ENCODE measurements at regions not wholly inside any gene's neighbourhood (a gene's known extent, or its start where the extent isn't known, plus 50 kb on each side); places are given as distances from the start of the nearest gene placed in this dataset.
A peak's percentile ranks its signal among the peaks of the same experiment; 100 is the strongest.

DNA sequence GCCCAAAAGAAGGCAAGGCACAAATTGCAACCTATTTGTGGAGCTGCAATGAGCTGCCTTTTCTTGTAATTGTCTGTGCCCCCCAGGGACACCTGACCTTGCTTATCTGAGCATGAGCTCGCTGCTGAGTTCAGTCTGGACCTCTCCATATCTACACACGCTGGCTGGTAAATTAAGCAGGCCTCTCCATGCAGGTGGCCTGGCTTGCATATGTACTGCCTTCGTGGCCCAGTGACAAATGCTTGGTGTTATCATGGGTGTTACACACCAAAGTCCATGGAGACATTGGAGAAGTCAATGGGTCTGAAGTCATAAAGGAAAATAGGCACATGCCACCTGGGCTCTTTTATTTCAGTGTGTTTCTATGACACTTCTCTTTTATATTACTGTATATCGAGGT lies 121.2 kb downstream of the IRS1 start:
- Histone ChIP-seq H3K4me3 (ENCODE audit: low read depth, low read length) (no peak overlapping the region), H3K36me3 (ENCODE audit: control insufficient read depth in 2 of 2, insufficient read depth in 1 of 2, low read length in 2 of 2) (no peaks in the 10 kb centered on the region), H3K4me1 (ENCODE audit: control insufficient read depth, insufficient read depth, low read length) (peaks cover 9% of the 10 kb centered on the region), H3K27ac (ENCODE audit: extremely low read depth, low read depth, low read length) (no peak overlapping the region), H3K9me3 (ENCODE audit: control insufficient read depth, insufficient read depth, low read depth, low read length) (no peaks in the 10 kb centered on the region)
- CTCF ChIA-PET, result no interaction called here
- POLR2A ChIA-PET, result no interaction called here
- TF ChIP-seq TRIM28 (IDR thresholded peaks at IDR 0.05; ENCODE audit: borderline replicate concordance, low read length), result peak; percentile 25; the same call in 1 of the 2 replicates
- TF ChIP-seq INSM2 (tag by site-specific recombination; IDR thresholded peaks at IDR 0.05), result no peak
- TF ChIP-seq ZNF155 (tag by site-specific recombination; IDR thresholded peaks at IDR 0.05), result no peak
- no peak for TF ChIP-seq SP7 (tag by site-specific recombination; IDR thresholded peaks at IDR 0.05)
- no peak for TF ChIP-seq HIC1 (tag by site-specific recombination; IDR thresholded peaks at IDR 0.05)
- TF ChIP-seq ZIC2 (tag by site-specific recombination; IDR thresholded peaks at IDR 0.05), result peak; percentile 39

DNA sequence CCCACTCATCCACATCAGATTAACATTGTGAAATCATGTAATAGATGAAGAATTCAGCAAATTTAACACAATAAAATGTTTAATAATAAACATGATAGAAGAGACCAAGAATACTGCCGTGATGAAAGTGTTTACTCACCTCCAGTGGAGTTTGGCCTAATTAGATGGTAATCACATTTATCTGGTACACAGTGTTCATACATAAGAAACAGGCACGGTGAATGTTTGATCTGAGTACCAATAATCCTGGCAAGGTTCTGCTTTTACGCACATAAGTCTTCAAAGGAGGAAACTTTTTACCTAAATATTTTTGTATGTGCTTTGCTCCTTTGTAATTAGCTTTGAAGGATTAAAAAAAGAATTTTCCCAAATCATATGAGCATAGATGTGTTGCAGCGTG lies 122.5 kb downstream of the IRS1 start:
- Histone ChIP-seq H3K36me3 (ENCODE audit: control insufficient read depth in 2 of 2, insufficient read depth in 1 of 2, low read length in 2 of 2) (no peaks in the 10 kb centered on the region), H3K9me3 (ENCODE audit: control insufficient read depth, insufficient read depth, low read depth, low read length) (no peaks in the 10 kb centered on the region), H3K27ac (ENCODE audit: extremely low read depth, low read depth, low read length) (no peak overlapping the region), H3K4me1 (ENCODE audit: control insufficient read depth, insufficient read depth, low read length) (peaks cover 11% of the 10 kb centered on the region), H3K4me3 (ENCODE audit: low read depth, low read length) (no peak overlapping the region)
- TF ChIP-seq, protein P1, sequence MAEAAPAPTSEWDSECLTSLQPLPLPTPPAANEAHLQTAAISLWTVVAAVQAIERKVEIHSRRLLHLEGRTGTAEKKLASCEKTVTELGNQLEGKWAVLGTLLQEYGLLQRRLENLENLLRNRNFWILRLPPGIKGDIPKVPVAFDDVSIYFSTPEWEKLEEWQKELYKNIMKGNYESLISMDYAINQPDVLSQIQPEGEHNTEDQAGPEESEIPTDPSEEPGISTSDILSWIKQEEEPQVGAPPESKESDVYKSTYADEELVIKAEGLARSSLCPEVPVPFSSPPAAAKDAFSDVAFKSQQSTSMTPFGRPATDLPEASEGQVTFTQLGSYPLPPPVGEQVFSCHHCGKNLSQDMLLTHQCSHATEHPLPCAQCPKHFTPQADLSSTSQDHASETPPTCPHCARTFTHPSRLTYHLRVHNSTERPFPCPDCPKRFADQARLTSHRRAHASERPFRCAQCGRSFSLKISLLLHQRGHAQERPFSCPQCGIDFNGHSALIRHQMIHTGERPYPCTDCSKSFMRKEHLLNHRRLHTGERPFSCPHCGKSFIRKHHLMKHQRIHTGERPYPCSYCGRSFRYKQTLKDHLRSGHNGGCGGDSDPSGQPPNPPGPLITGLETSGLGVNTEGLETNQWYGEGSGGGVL (tag by site-specific recombination; IDR thresholded peaks at IDR 0.05), result no peak
- TF ChIP-seq ZNF785 (tag by site-specific recombination; IDR thresholded peaks at IDR 0.05), result no peak
- no peak for TF ChIP-seq ZNF16 (tag by site-specific recombination; IDR thresholded peaks at IDR 0.05; ENCODE audit: low read depth)
- no peak for TF ChIP-seq REPIN1 (tag by site-specific recombination; IDR thresholded peaks at IDR 0.05; ENCODE audit: low read depth)
- TF ChIP-seq ZNF146 (tag by site-specific recombination; IDR thresholded peaks at IDR 0.05), result no peak
- TF ChIP-seq ZNF510 (tag by site-specific recombination; IDR thresholded peaks at IDR 0.05; ENCODE audit: insufficient replicate concordance), result no peak
- ChIA-PET CTCF (no interaction called here), POLR2A (no interaction called here)

GRCh38 chr2:226676618-226677017 lies 123.0 kb downstream of the IRS1 start:
- Histone ChIP-seq H3K9me3 (ENCODE audit: control insufficient read depth, insufficient read depth, low read depth, low read length) (no peaks in the 10 kb centered on the region), H3K36me3 (ENCODE audit: control insufficient read depth in 2 of 2, insufficient read depth in 1 of 2, low read length in 2 of 2) (no peaks in the 10 kb centered on the region), H3K27ac (ENCODE audit: extremely low read depth, low read depth, low read length) (no peak overlapping the region), H3K4me1 (ENCODE audit: control insufficient read depth, insufficient read depth, low read length) (peaks cover 11% of the 10 kb centered on the region), H3K4me3 (ENCODE audit: low read depth, low read length) (no peak overlapping the region)
- POLR2A ChIA-PET, result no interaction called here
- CTCF ChIA-PET, result interaction anchor here (3.0 kb wide), 1 partner anchor 126 kb away, joined by 12 read pairs; no protein-coding TSS in a partner anchor
- TF ChIP-seq ZNF473 (tag by site-specific recombination; IDR thresholded peaks at IDR 0.05), result no peak
- no peak for TF ChIP-seq ZNF416 (tag by site-specific recombination; IDR thresholded peaks at IDR 0.05)
- TF ChIP-seq EGR2 (tag by site-specific recombination; IDR thresholded peaks at IDR 0.05; ENCODE audit: low read depth), result no peak
- TF ChIP-seq WT1 (tag by site-specific recombination; IDR thresholded peaks at IDR 0.05), result no peak
- TF ChIP-seq, protein P2, sequence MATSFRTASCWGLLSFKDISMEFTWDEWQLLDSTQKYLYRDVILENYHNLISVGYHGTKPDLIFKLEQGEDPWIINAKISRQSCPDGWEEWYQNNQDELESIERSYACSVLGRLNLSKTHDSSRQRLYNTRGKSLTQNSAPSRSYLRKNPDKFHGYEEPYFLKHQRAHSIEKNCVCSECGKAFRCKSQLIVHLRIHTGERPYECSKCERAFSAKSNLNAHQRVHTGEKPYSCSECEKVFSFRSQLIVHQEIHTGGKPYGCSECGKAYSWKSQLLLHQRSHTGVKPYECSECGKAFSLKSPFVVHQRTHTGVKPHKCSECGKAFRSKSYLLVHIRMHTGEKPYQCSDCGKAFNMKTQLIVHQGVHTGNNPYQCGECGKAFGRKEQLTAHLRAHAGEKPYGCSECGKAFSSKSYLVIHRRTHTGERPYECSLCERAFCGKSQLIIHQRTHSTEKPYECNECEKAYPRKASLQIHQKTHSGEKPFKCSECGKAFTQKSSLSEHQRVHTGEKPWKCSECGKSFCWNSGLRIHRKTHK (tag by site-specific recombination; IDR thresholded peaks at IDR 0.05), result no peak
- no peak for TF ChIP-seq ZNF366 (tag by site-specific recombination; conservative IDR thresholded peaks at IDR 0.05)
- no peak for TF ChIP-seq ZNF335 (tag by site-specific recombination; conservative IDR thresholded peaks at IDR 0.05)
- no peak for TF ChIP-seq ZNF677 (tag by site-specific recombination; IDR thresholded peaks at IDR 0.05)
- TF ChIP-seq GLI2 (tag by site-specific recombination; IDR thresholded peaks at IDR 0.05; ENCODE audit: borderline replicate concordance, low read depth), result no peak
- TF ChIP-seq ZNF391 (tag by site-specific recombination; IDR thresholded peaks at IDR 0.05; ENCODE audit: borderline replicate concordance, low read depth), result no peak
- no peak for TF ChIP-seq ZFP41 (tag by site-specific recombination; IDR thresholded peaks at IDR 0.05; ENCODE audit: borderline replicate concordance)
- TF ChIP-seq, protein P3, sequence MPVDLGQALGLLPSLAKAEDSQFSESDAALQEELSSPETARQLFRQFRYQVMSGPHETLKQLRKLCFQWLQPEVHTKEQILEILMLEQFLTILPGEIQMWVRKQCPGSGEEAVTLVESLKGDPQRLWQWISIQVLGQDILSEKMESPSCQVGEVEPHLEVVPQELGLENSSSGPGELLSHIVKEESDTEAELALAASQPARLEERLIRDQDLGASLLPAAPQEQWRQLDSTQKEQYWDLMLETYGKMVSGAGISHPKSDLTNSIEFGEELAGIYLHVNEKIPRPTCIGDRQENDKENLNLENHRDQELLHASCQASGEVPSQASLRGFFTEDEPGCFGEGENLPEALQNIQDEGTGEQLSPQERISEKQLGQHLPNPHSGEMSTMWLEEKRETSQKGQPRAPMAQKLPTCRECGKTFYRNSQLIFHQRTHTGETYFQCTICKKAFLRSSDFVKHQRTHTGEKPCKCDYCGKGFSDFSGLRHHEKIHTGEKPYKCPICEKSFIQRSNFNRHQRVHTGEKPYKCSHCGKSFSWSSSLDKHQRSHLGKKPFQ (tag by site-specific recombination; IDR thresholded peaks at IDR 0.05), result no peak
- TF ChIP-seq ZNF776 (tag by site-specific recombination; IDR thresholded peaks at IDR 0.05; ENCODE audit: borderline replicate concordance), result no peak
